HepG2 (cell line): ENCODE measurements at regions not wholly inside any gene's neighbourhood (a gene's known extent, or its start where the extent isn't known, plus 50 kb on each side); places are given as distances from the start of the nearest gene placed in this dataset.

Experiments
- ATAC-seq: fragments of 200-7000 bp; cut with Tn5 transposase; 3 replicates; pipeline ENCODE4 v1.9.1; 2020; ENCODE audit warnings: mild to moderate bottlenecking, moderate library complexity
- BruUV-seq: library from RNA; stranded (reverse); fragments of 400-500 nt; replicated peaks from 2 replicates; lab custom pipeline; 2021; lab: Mats Ljungman, UMichigan
- CTCF ChIA-PET: fragments of 300-600 bp; formaldehyde crosslinking; extraction: SDS; loops from one replicate; lab custom pipeline; 2021; ENCODE audit warnings: low total read pairs, inconsistent platforms, low intra/inter-chr PET ratio; lab: Yijun Ruan, JAX
- POLR2A ChIA-PET: fragments of 350-600 bp; sonication (Branson Sonifier 250); formaldehyde crosslinking; loops from one replicate; lab custom pipeline; 2020; ENCODE audit warnings: antibody characterized with exemption, inconsistent platforms; lab: Yijun Ruan, JAX
- DNase-seq: peaks from one replicate; pipeline ENCODE4 v3.0.0-alpha.2; 2015; ENCODE audit warnings: low spot score
- FAIRE-seq: peaks from 3 replicates; lab custom pipeline; 2011; peaks lifted over from hg19 to GRCh38; lab: Jason Lieb, UNC
- H2AFZ ChIP-seq: one replicate; pipeline ENCODE4 v1.6.1; 2011; ENCODE audit warnings: low read length, inconsistent platforms
- H3K27ac ChIP-seq: fragments of 300-600 bp; 3 replicates; pipeline ENCODE4 v1.8.0; 2011; ENCODE audit warnings: mixed run types, mild to moderate bottlenecking, mixed read lengths, low read length, inconsistent platforms; ENCODE audit not compliant: insufficient read depth; ENCODE audit errors: extremely low read length
- H3K27me3 ChIP-seq, 2 experiments: fragments of 200-600 bp in 1 of 2; 2 replicates in 1 of 2; 3 replicates in 1 of 2; pipeline versions ENCODE4 v1.6.0 to v1.8.0; 2011; ENCODE audit warnings: low read length in 2 of 2, mild to moderate bottlenecking in 2 of 2, moderate library complexity in 2 of 2, inconsistent platforms in 1 of 2; ENCODE audit not compliant: insufficient read depth in 2 of 2, control insufficient read depth in 1 of 2
- H3K36me3 ChIP-seq, 2 experiments: fragments of 200-600 bp in 1 of 2; replicated peaks in 1 of 2; 2 replicates in 1 of 2; 3 replicates in 1 of 2; pipeline versions ENCODE4 v1.5.1 to v1.8.0; 2011; ENCODE audit warnings: low read length in 2 of 2, inconsistent platforms in 1 of 2; ENCODE audit not compliant: insufficient read depth in 2 of 2, control insufficient read depth in 1 of 2
- H3K4me1 ChIP-seq: 2 replicates; pipeline ENCODE4 v1.5.1; 2012; ENCODE audit warnings: low read length, inconsistent platforms; ENCODE audit not compliant: insufficient read depth
- H3K4me2 ChIP-seq: 2 replicates; pipeline ENCODE4 v1.6.0; 2011; ENCODE audit warnings: low read depth, low read length, inconsistent platforms
- H3K4me3 ChIP-seq, 3 experiments: fragments of 200-600 bp in 1 of 3; sonication (generic), shearing (Covaris generic) in 1 of 3; replicated peaks in 1 of 3; 2 replicates each; pipeline ENCODE4 v1.5.1; 2011 to 2016; ENCODE audit warnings: low read length in 3 of 3, inconsistent platforms in 2 of 3, low read depth in 2 of 3, mild to moderate bottlenecking in 2 of 3, control low read depth in 1 of 3, mixed read lengths in 1 of 3; ENCODE audit not compliant: insufficient read depth in 1 of 3
- H3K79me2 ChIP-seq: one replicate; pipeline ENCODE4 v1.6.1; 2011; ENCODE audit warnings: low read length, inconsistent platforms; ENCODE audit not compliant: insufficient read depth
- H3K9ac ChIP-seq: 2 replicates; pipeline ENCODE4 v1.6.0; 2011; ENCODE audit warnings: mild to moderate bottlenecking, low read depth, low read length, inconsistent platforms; ENCODE audit not compliant: insufficient read depth
- H3K9me3 ChIP-seq: 2 replicates; pipeline ENCODE4 v1.5.1; 2012; ENCODE audit warnings: mild to moderate bottlenecking, low read length
- H4K20me1 ChIP-seq: 2 replicates; pipeline ENCODE4 v1.6.0; 2011; ENCODE audit warnings: inconsistent platforms, mild to moderate bottlenecking, low read length, moderate library complexity; ENCODE audit not compliant: insufficient read depth
- AGO1 ChIP-seq: fragments of 200-400 bp; formaldehyde crosslinking; IDR thresholded peaks from 2 replicates; pipeline ENCODE4 v1.6.1; 2017; ENCODE audit warnings: mild to moderate bottlenecking, low read depth, low read length, moderate library complexity; ENCODE audit not compliant: poor library complexity, severe bottlenecking
- ARID3A ChIP-seq: IDR thresholded peaks from 2 replicates; pipeline ENCODE4 v1.6.1; 2012; ENCODE audit warnings: low read depth, low read length, improper control_type of control experiment
- MAF1 ChIP-seq: sonication (generic); formaldehyde crosslinking; IDR thresholded peaks from 2 replicates; pipeline ENCODE4 v1.5.0; 2020; ENCODE audit warnings: missing genetic modification reagents, borderline replicate concordance
- MED8 ChIP-seq: sonication (generic); formaldehyde crosslinking; IDR thresholded peaks from 2 replicates; pipeline ENCODE4 v1.8.1; 2023; ENCODE audit warnings: mild to moderate bottlenecking, missing genetic modification reagents; ENCODE audit not compliant: insufficient replicate concordance
- NFATC3 ChIP-seq: sonication (generic); formaldehyde crosslinking; IDR thresholded peaks from 2 replicates; pipeline ENCODE4 v1.5.1; 2020; ENCODE audit warnings: mild to moderate bottlenecking, missing genetic modification reagents
- SKIL ChIP-seq: sonication (generic); formaldehyde crosslinking; IDR thresholded peaks from 2 replicates; pipeline ENCODE4 v1.8.0; 2022; ENCODE audit warnings: missing genetic modification reagents, mild to moderate bottlenecking, moderate library complexity, borderline replicate concordance
- TFDP1 ChIP-seq: IDR thresholded peaks from 2 replicates; pipeline ENCODE4 v1.6.1; 2016; ENCODE audit warnings: missing compliant biosample characterization, missing genetic modification reagents, borderline replicate concordance
- ZBTB34 ChIP-seq: sonication (generic); formaldehyde crosslinking; IDR thresholded peaks from 2 replicates; pipeline ENCODE4 v1.8.0; 2022; ENCODE audit warnings: mild to moderate bottlenecking, missing genetic modification reagents
- ZNF253 ChIP-seq: sonication (generic); formaldehyde crosslinking; IDR thresholded peaks from 2 replicates; pipeline ENCODE4 v1.8.0; 2022; ENCODE audit warnings: mild to moderate bottlenecking, missing genetic modification reagents, borderline replicate concordance
- ZNF326 ChIP-seq: sonication (generic); formaldehyde crosslinking; IDR thresholded peaks from 2 replicates; pipeline ENCODE4 v1.4.0; 2020; ENCODE audit warnings: missing genetic modification reagents, borderline replicate concordance
- ZNF616 ChIP-seq: sonication (generic); formaldehyde crosslinking; IDR thresholded peaks from 2 replicates; pipeline ENCODE4 v1.5.0; 2020; ENCODE audit warnings: low read depth, mild to moderate bottlenecking, missing genetic modification reagents
- ZSCAN12 ChIP-seq: sonication (generic); formaldehyde crosslinking; IDR thresholded peaks from 2 replicates; pipeline ENCODE4 v1.9.0; 2021; ENCODE audit warnings: mild to moderate bottlenecking, missing genetic modification reagents
- WGBS: methylation state at CpG from one replicate; pipeline ENCODE4 v1.1.6; 2017; ENCODE audit warnings: low lambda C conversion rate; 5-methylcytosine and 5-hydroxymethylcytosine counted together
- in situ Hi-C: cut with HindIII; loops from 2 replicates; pipeline ENCODE4 v1.10.0; 2017; ENCODE audit warnings: low pct_unique_long_range_greater_than_20kb; ENCODE audit not compliant: extremely low pct_ligation_motif_present
- intact Hi-C: fragments of 100-400 bp; cut with micrococcal nuclease; formaldehyde crosslinking; loops from one replicate; pipeline ENCODE4 v1.10.0; 2022; ENCODE audit not compliant: unreplicated experiment

GRCh38 chr16:63230421-63231040 is 1194.3 kb upstream of the CDH8 start:
- Histone ChIP-seq H3K4me2 (no peak overlapping the region), H3K4me1 (no peaks in the 10 kb centered on the region), H3K9me3 (peaks cover 46% of the 10 kb centered on the region), H3K79me2 (no peaks in the 10 kb centered on the region), H3K36me3 (no peaks in the 10 kb centered on the region), H3K27ac (no peak overlapping the region), H3K9ac (no peak overlapping the region), H2AFZ (no peak overlapping the region), H3K27me3 (no peaks in the 10 kb centered on the region), H3K4me3 (no peak overlapping the region), H4K20me1 (no peaks in the 10 kb centered on the region)
- TF ChIP-seq TFDP1 = no peak
- no peak for TF ChIP-seq MAF1
- TF ChIP-seq NFATC3 = no peak
- DNase-seq (no peak), ATAC-seq (no peak), FAIRE-seq (no peak)
- intact Hi-C loops = no loop called here
- ChIA-PET CTCF (no interaction called here), POLR2A (no interaction called here)
- in situ Hi-C loops = no loop called here
- BruUV-seq = no TSS peak
- 0% methylated on average over 3 of the region's 3 CpGs for WGBS

GRCh38 chr16:63228259-63228658 is 1192.0 kb upstream of the CDH8 start:
- no peak for DNase-seq
- H3K36me3 ChIP-seq = no peaks in the 10 kb centered on the region
- H4K20me1 ChIP-seq = no peaks in the 10 kb centered on the region
- ChIA-PET CTCF (no interaction called here), POLR2A (no interaction called here)
- BruUV-seq = no TSS peak
- no peaks in the 10 kb centered on the region for H3K27me3 ChIP-seq
- no peaks in the 10 kb centered on the region for H3K79me2 ChIP-seq
- H3K4me2 ChIP-seq = no peak overlapping the region
- WGBS = 17% methylated on average over 2 of the region's 2 CpGs
- no peak overlapping the region for H3K9ac ChIP-seq
- no peak for FAIRE-seq
- no peak for ATAC-seq
- intact Hi-C loops (no loop called here), in situ Hi-C loops (no loop called here)
- H3K4me1 ChIP-seq = no peaks in the 10 kb centered on the region
- no peak overlapping the region for H3K4me3 ChIP-seq
- H3K27ac ChIP-seq = no peak overlapping the region
- no peak overlapping the region for H2AFZ ChIP-seq
- H3K9me3 ChIP-seq = peaks cover 53% of the 10 kb centered on the region
- TF ChIP-seq SKIL (CRISPR knock-in tag) = no peak
- no peak for TF ChIP-seq AGO1
- no peak for TF ChIP-seq ARID3A
- no peak for TF ChIP-seq ZNF616 (CRISPR knock-in tag)
- no peak for TF ChIP-seq ZSCAN12 (CRISPR knock-in tag)
- no peak for TF ChIP-seq ZBTB34 (CRISPR knock-in tag)
- TF ChIP-seq MED8 (CRISPR knock-in tag) = no peak
- no peak for TF ChIP-seq ZNF326
- no peak for TF ChIP-seq ZNF253 (CRISPR knock-in tag)
